Mammary epithelial cell (primary cell): ENCODE measurements at regions not wholly inside any gene's neighbourhood (a gene's known extent, or its start where the extent isn't known, plus 50 kb on each side); places are given as distances from the start of the nearest gene placed in this dataset.

Experiments
- EZH2 ChIP-seq: IDR thresholded peaks from 2 replicates; pipeline ENCODE4 v1.6.1; 2012; ENCODE audit warnings: low read length, inconsistent platforms, borderline replicate concordance
- TF ChIP-seq, protein P1 (sequence below), 2 donors: IDR thresholded peaks in 1 of 2; conservative IDR thresholded peaks in 1 of 2; 2 replicates each; pipeline ENCODE4 v1.5.1; 2011 to 2012; ENCODE audit warnings: inconsistent platforms in 2 of 2, low read length in 2 of 2, mild to moderate bottlenecking in 2 of 2, control low read depth in 1 of 2, low read depth in 1 of 2; ENCODE audit not compliant: insufficient read depth in 1 of 2; ENCODE audit errors: extremely low read depth in 1 of 2

DNA sequence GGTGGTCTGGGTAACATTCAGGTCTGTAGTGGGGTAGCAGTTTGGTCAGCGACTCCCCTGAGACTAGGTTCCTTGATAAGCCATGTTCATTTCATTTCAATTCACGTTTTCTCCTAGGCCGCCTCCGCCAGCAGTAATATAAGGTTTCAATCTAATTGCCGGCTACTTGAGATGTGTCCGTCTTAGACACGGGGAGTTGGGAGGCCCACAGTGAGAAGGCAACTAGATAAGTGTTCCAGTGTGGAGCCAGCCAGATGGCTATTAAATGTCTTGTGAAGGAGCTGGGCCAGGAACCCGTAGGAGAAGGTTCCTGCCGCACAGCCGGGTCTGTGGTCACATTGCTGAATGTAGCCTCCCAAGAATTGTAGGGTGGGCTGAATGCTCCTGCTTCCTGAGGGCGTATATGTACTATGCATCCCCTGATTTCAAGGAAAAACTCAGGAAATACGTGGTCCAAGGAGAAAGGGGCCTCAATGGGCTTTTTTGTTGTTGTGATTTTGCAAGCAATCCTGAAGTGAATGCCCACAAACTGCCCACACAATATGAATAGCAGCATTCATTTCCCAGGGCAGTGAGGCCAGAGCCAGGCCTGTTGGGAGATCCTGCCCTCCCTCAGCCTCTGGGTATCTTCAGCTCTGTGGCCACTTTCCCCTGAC, 220.6 kb upstream of the RPL34 start:
- TF ChIP-seq EZH2: no peak
- TF ChIP-seq, protein P1, sequence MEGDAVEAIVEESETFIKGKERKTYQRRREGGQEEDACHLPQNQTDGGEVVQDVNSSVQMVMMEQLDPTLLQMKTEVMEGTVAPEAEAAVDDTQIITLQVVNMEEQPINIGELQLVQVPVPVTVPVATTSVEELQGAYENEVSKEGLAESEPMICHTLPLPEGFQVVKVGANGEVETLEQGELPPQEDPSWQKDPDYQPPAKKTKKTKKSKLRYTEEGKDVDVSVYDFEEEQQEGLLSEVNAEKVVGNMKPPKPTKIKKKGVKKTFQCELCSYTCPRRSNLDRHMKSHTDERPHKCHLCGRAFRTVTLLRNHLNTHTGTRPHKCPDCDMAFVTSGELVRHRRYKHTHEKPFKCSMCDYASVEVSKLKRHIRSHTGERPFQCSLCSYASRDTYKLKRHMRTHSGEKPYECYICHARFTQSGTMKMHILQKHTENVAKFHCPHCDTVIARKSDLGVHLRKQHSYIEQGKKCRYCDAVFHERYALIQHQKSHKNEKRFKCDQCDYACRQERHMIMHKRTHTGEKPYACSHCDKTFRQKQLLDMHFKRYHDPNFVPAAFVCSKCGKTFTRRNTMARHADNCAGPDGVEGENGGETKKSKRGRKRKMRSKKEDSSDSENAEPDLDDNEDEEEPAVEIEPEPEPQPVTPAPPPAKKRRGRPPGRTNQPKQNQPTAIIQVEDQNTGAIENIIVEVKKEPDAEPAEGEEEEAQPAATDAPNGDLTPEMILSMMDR (conservative IDR thresholded peaks at IDR 0.05 in 1 of 2, IDR thresholded peaks at IDR 0.05 in 1 of 2; ENCODE audit: extremely low read depth in 1 of 2, insufficient read depth in 1 of 2, low read depth in 1 of 2, low read length in 2 of 2): no peak
